HG03565 (cell line): ENCODE measurements at regions not wholly inside any gene's neighbourhood (a gene's known extent, or its start where the extent isn't known, plus 50 kb on each side); places are given as distances from the start of the nearest gene placed in this dataset.

Experiments
- ATAC-seq: cut with Tn5 transposase; IDR thresholded peaks from one replicate; pipeline ENCODE4 v1.9.1; 2021; ENCODE audit warnings: mild to moderate bottlenecking, moderate library complexity; ENCODE audit not compliant: unreplicated experiment

GRCh38 chr3:46146548-46146947, 61.6 kb downstream of the CCR1 start:
- no peak for ATAC-seq

- no peak for ATAC-seq
Observed at GRCh38 chr3:46146021-46146420, 62.1 kb downstream of the CCR1 start.

GRCh38 chr3:46145147-46145546, 63.0 kb downstream of the CCR1 start:
- no peak for ATAC-seq

GRCh38 chr3:46143951-46144473, 64.1 kb downstream of the CCR1 start:
- no peak for ATAC-seq

- ATAC-seq = no peak
Observed at GRCh38 chr3:46141813-46142212, 66.3 kb downstream of the CCR1 start.

GRCh38 chr3:46138581-46138980, 69.5 kb downstream of the CCR1 start:
- no peak for ATAC-seq

GRCh38 chr3:46135475-46135874, 72.6 kb downstream of the CCR1 start:
- no peak for ATAC-seq

GRCh38 chr3:46133285-46133684, 74.8 kb downstream of the CCR1 start:
- ATAC-seq = no peak

- no peak for ATAC-seq
Observed at GRCh38 chr3:46132565-46132964, 75.5 kb downstream of the CCR1 start.

GRCh38 chr3:46131884-46132450, 76.1 kb downstream of the CCR1 start:
- no peak for ATAC-seq

GRCh38 chr3:46130631-46131310, 77.3 kb downstream of the CCR1 start:
- ATAC-seq = no peak

GRCh38 chr3:46129588-46130272, 78.4 kb downstream of the CCR1 start:
- no peak for ATAC-seq

GRCh38 chr3:46127503-46127902, 80.6 kb downstream of the CCR1 start:
- no peak for ATAC-seq

- no peak for ATAC-seq
Observed at GRCh38 chr3:46124216-46125177, 83.6 kb downstream of the CCR1 start.

GRCh38 chr3:46123646-46124045, 84.5 kb downstream of the CCR1 start:
- ATAC-seq = no peak

GRCh38 chr3:46122091-46122490, 86.0 kb downstream of the CCR1 start:
- ATAC-seq = no peak

GRCh38 chr3:46120983-46121382, 87.1 kb downstream of the CCR1 start:
- no peak for ATAC-seq

GRCh38 chr3:46119709-46120498, 88.2 kb downstream of the CCR1 start:
- ATAC-seq = no peak

GRCh38 chr3:46119253-46119652, 88.9 kb downstream of the CCR1 start:
- ATAC-seq = no peak

- ATAC-seq = no peak
Observed at GRCh38 chr3:46116996-46117395, 89.7 kb upstream of the XCR1 start.
